Smooth muscle cell (in vitro differentiated cells): ENCODE measurements at regions not wholly inside any gene's neighbourhood (a gene's known extent, or its start where the extent isn't known, plus 50 kb on each side); places are given as distances from the start of the nearest gene placed in this dataset.

ENCODE experiments used
- DNase-seq: peaks from one replicate; lab custom pipeline; 2025; ENCODE audit not compliant: unreplicated experiment; lab: John Stamatoyannopoulos, UW
- H2AFZ ChIP-seq: fragments of 200-600 bp; sonication (generic); 2 replicates; pipeline ENCODE4 v1.6.0; 2016; ENCODE audit warnings: antibody characterized with exemption, low read depth, mild to moderate bottlenecking
- H3F3A ChIP-seq: fragments of 200-600 bp; sonication (generic); 2 replicates; pipeline ENCODE4 v1.6.0; 2017; ENCODE audit warnings: antibody characterized with exemption, low read depth
- H3K27ac ChIP-seq: fragments of 200-600 bp; sonication (generic); 2 replicates; pipeline ENCODE4 v1.5.1; 2016; ENCODE audit warnings: low read depth, mild to moderate bottlenecking
- H3K27me3 ChIP-seq: fragments of 200-600 bp; sonication (generic); 2 replicates; pipeline ENCODE4 v1.6.1; 2016; ENCODE audit warnings: low read depth, mild to moderate bottlenecking
- H3K36me3 ChIP-seq: fragments of 200-600 bp; sonication (generic); 2 replicates; pipeline ENCODE4 v1.5.1; 2016; ENCODE audit warnings: low read depth
- H3K4me1 ChIP-seq: fragments of 200-600 bp; sonication (generic); 2 replicates; pipeline ENCODE4 v1.5.1; 2016; ENCODE audit warnings: low read depth
- H3K4me2 ChIP-seq: fragments of 200-600 bp; sonication (generic); 2 replicates; pipeline ENCODE4 v1.6.0; 2016; ENCODE audit warnings: mild to moderate bottlenecking
- H3K4me3 ChIP-seq: fragments of 200-600 bp; sonication (generic); 2 replicates; pipeline ENCODE4 v1.5.1; 2016; ENCODE audit warnings: mild to moderate bottlenecking
- H3K79me2 ChIP-seq: fragments of 200-600 bp; sonication (generic); 2 replicates; pipeline ENCODE4 v1.6.0; 2016; ENCODE audit warnings: low read depth, mild to moderate bottlenecking
- H3K9ac ChIP-seq: fragments of 200-600 bp; sonication (generic); 2 replicates; pipeline ENCODE4 v1.6.0; 2016; ENCODE audit warnings: low read depth
- H3K9me3 ChIP-seq: fragments of 200-600 bp; sonication (generic); replicated peaks from 2 replicates; pipeline ENCODE4 v1.5.1; 2016; ENCODE audit warnings: low read depth
- H4K20me1 ChIP-seq: fragments of 200-600 bp; sonication (generic); 2 replicates; pipeline ENCODE4 v1.6.0; 2016; ENCODE audit warnings: low read depth
- WGBS: methylation state at CpG from one replicate; pipeline ENCODE4 v1.1.7; 2016; ENCODE audit warnings: low lambda C conversion rate; 5-methylcytosine and 5-hydroxymethylcytosine counted together
- TF ChIP-seq, protein P1 (sequence below): fragments of 200-600 bp; sonication (generic); IDR thresholded peaks from 2 replicates; pipeline ENCODE4 v1.5.1; 2017; ENCODE audit warnings: borderline replicate concordance, mild to moderate bottlenecking, antibody characterized with exemption; ENCODE audit not compliant: insufficient read depth, poor library complexity, severe bottlenecking

GRCh38 chr3:107455621-107456020 is 67.1 kb upstream of the BBX start:
- Histone ChIP-seq H3F3A (no peaks in the 10 kb centered on the region), H3K79me2 (no peaks in the 10 kb centered on the region), H3K4me1 (no peaks in the 10 kb centered on the region), H2AFZ (no peak overlapping the region), H3K9ac (no peak overlapping the region), H3K4me2 (no peak overlapping the region), H3K27ac (no peak overlapping the region), H3K36me3 (no peaks in the 10 kb centered on the region), H4K20me1 (no peaks in the 10 kb centered on the region), H3K4me3 (no peak overlapping the region), H3K27me3 (no peaks in the 10 kb centered on the region), H3K9me3 (no peaks in the 10 kb centered on the region)
- no peak for DNase-seq
- TF ChIP-seq, protein P1, sequence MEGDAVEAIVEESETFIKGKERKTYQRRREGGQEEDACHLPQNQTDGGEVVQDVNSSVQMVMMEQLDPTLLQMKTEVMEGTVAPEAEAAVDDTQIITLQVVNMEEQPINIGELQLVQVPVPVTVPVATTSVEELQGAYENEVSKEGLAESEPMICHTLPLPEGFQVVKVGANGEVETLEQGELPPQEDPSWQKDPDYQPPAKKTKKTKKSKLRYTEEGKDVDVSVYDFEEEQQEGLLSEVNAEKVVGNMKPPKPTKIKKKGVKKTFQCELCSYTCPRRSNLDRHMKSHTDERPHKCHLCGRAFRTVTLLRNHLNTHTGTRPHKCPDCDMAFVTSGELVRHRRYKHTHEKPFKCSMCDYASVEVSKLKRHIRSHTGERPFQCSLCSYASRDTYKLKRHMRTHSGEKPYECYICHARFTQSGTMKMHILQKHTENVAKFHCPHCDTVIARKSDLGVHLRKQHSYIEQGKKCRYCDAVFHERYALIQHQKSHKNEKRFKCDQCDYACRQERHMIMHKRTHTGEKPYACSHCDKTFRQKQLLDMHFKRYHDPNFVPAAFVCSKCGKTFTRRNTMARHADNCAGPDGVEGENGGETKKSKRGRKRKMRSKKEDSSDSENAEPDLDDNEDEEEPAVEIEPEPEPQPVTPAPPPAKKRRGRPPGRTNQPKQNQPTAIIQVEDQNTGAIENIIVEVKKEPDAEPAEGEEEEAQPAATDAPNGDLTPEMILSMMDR: no peak
- WGBS: 100% methylated on average over 1 of the region's 1 CpG

DNA sequence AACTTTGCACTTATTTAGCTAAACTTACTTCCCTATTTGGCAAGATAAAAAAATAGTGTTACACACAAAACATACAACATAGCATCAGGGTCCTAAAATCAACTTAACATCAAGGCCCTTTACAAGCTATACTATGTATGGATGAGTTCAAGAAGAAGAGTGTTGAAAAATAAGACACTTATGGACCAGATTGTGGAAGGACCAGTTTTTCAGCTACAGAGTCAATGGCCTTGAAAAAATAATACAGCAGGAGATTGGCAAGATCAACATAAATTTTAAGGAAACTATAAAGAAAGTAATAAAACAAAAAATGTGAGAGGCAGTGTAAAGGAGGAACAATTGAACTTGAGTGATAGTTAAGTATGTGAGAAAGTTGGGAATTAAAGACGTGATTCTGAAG is 66.3 kb upstream of the BBX start:
- Histone ChIP-seq H3K79me2 (no peaks in the 10 kb centered on the region), H4K20me1 (no peaks in the 10 kb centered on the region), H3F3A (no peaks in the 10 kb centered on the region), H3K4me1 (no peaks in the 10 kb centered on the region), H3K9ac (no peak overlapping the region), H3K4me3 (no peak overlapping the region), H3K27me3 (no peaks in the 10 kb centered on the region), H3K36me3 (no peaks in the 10 kb centered on the region), H3K27ac (no peak overlapping the region), H2AFZ (no peak overlapping the region), H3K9me3 (no peaks in the 10 kb centered on the region), H3K4me2 (no peak overlapping the region)
- no peak for DNase-seq
- TF ChIP-seq, protein P1: no peak
- 88% methylated on average over 1 of the region's 1 CpG for WGBS

GRCh38 chr3:107458871-107459270 is 63.9 kb upstream of the BBX start:
- Histone ChIP-seq H3K36me3 (no peaks in the 10 kb centered on the region), H3K9ac (no peak overlapping the region), H3K4me1 (no peaks in the 10 kb centered on the region), H3K27ac (no peak overlapping the region), H4K20me1 (no peaks in the 10 kb centered on the region), H3K4me3 (no peak overlapping the region), H3K27me3 (no peaks in the 10 kb centered on the region), H3F3A (no peaks in the 10 kb centered on the region), H3K4me2 (no peak overlapping the region), H2AFZ (no peak overlapping the region), H3K9me3 (no peaks in the 10 kb centered on the region), H3K79me2 (no peaks in the 10 kb centered on the region)
- DNase-seq: no peak
- TF ChIP-seq, protein P1: no peak

- no peak overlapping the region for H3K4me3 ChIP-seq
- no peaks in the 10 kb centered on the region for H3K79me2 ChIP-seq
- no peaks in the 10 kb centered on the region for H3K4me1 ChIP-seq
- H3F3A ChIP-seq: no peaks in the 10 kb centered on the region
- H3K4me2 ChIP-seq: no peak overlapping the region
- no peaks in the 10 kb centered on the region for H3K36me3 ChIP-seq
- H3K9me3 ChIP-seq: no peaks in the 10 kb centered on the region
- no peak for DNase-seq
- no peak overlapping the region for H3K9ac ChIP-seq
- H4K20me1 ChIP-seq: no peaks in the 10 kb centered on the region
- H2AFZ ChIP-seq: no peak overlapping the region
- 89% methylated on average over 5 of the region's 5 CpGs for WGBS
- TF ChIP-seq, protein P1: no peak
- no peaks in the 10 kb centered on the region for H3K27me3 ChIP-seq
- H3K27ac ChIP-seq: no peak overlapping the region
Measured at GRCh38 chr3:107461721-107462120, 61.0 kb upstream of the BBX start.
